Omental fat pad (tissue), 3 donors: ENCODE measurements at regions not wholly inside any gene's neighbourhood (a gene's known extent, or its start where the extent isn't known, plus 50 kb on each side); places are given as distances from the start of the nearest gene placed in this dataset.
"Not testable (repeated sequence)": the region's sequence is repeated elsewhere in the genome, so short reads cannot be mapped to it uniquely, and the experiment has no call there.

ENCODE experiments used
- ATAC-seq: fragments of 150-250 bp; one replicate; pipeline ENCODE4 v1.9.1; 2016; ENCODE audit warnings: mild to moderate bottlenecking, moderate library complexity; ENCODE audit not compliant: low FRiP score
- DNase-seq: peaks from one replicate; pipeline ENCODE4 v3.0.0-alpha.2; 2019; ENCODE audit warnings: low spot score
- TF ChIP-seq, protein P1 (sequence below), 3 donors: fragments of 450-650 bp; IDR thresholded peaks; one replicate each; pipeline ENCODE4 v1.5.1; 2016 to 2017; ENCODE audit warnings: antibody characterized with exemption in 3 of 3, mild to moderate bottlenecking in 3 of 3, moderate library complexity in 2 of 3

DNA sequence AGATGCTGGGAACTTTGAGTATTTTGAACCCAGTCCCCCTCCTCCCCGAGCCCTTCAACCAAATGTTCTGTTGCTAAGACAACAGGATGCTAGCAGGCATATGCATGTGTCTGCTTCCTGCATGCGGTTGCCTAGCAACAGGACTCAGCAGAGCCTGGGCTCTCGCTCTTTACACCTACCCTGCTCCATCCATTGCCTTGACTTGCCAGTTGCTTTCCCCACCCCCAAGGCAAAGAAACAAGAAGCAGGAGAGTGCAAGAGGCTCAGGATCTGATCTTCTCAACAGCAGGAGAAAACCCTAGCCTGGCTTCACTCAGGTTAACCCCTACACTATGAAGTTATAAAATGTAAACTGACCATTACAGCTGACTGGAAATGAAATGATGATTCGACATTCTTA lies 393.0 kb downstream of the IGSF11 start:
- TF ChIP-seq, protein P1, sequence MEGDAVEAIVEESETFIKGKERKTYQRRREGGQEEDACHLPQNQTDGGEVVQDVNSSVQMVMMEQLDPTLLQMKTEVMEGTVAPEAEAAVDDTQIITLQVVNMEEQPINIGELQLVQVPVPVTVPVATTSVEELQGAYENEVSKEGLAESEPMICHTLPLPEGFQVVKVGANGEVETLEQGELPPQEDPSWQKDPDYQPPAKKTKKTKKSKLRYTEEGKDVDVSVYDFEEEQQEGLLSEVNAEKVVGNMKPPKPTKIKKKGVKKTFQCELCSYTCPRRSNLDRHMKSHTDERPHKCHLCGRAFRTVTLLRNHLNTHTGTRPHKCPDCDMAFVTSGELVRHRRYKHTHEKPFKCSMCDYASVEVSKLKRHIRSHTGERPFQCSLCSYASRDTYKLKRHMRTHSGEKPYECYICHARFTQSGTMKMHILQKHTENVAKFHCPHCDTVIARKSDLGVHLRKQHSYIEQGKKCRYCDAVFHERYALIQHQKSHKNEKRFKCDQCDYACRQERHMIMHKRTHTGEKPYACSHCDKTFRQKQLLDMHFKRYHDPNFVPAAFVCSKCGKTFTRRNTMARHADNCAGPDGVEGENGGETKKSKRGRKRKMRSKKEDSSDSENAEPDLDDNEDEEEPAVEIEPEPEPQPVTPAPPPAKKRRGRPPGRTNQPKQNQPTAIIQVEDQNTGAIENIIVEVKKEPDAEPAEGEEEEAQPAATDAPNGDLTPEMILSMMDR (IDR thresholded peaks at IDR 0.05), result no peak
- no peak for ATAC-seq
- no peak for DNase-seq

DNA sequence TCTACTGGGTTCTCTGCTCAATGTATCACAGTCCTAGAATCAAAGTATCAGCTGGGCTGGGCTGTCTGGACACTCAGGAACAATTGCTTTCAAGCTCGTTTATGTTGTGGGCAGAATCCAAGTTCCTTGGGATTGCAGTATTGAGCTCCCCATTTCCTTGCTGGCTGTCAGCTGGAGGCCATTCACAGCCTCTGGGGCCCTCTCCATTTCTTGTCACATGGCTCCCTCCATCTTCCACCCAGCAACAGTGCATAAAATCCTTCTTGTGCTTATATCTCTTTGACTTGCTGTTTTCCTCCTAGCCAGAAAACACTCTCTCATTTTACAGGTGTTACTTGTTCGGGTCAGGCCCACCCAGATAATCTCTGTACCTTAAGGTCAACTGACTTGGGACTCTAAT lies 363.5 kb downstream of the IGSF11 start:
- TF ChIP-seq, protein P1 (IDR thresholded peaks at IDR 0.05), result no peak
- ATAC-seq, result no peak
- no peak for DNase-seq

DNA sequence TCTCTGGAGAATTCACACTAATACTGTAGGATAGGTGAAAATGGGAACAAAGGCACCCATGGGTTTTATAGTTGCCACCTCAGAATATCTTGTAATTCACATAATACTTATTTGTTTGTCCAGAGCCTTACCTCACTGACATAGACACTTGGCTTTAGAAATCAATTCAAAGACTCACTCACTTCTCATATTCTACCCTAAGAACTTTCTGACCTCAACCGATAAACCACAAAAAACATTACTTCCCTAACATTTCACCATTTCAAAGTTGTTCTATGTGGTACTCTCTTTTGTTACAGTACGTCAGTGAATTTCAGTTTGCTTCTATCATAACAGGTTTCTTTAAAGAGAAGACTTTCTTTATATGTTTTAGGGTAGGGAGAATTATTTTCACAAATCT lies 359.3 kb downstream of the IGSF11 start:
- no peak for ATAC-seq
- DNase-seq, result no peak
- TF ChIP-seq, protein P1 (IDR thresholded peaks at IDR 0.05), result no peak

DNA sequence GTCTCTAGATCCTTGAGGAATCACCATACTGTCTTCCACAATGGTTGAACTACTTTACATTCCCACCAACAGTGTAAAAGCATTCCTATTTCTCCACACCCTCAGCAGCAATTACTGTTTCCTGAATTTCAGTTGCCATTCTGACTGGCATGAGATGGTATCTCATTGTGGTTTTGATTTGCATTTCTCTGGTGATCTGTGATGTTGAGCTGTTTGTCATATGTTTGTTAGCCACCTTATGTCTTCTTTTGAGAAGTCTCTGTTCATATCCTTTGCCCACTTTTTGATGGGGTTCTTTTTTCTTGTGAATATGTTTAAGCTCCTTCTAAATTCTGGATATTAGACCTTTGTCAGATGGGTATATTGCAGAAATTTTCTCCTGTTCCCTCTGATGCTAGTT lies 356.0 kb downstream of the IGSF11 start:
- ATAC-seq, DNase-seq: not testable (repeated sequence)

DNA sequence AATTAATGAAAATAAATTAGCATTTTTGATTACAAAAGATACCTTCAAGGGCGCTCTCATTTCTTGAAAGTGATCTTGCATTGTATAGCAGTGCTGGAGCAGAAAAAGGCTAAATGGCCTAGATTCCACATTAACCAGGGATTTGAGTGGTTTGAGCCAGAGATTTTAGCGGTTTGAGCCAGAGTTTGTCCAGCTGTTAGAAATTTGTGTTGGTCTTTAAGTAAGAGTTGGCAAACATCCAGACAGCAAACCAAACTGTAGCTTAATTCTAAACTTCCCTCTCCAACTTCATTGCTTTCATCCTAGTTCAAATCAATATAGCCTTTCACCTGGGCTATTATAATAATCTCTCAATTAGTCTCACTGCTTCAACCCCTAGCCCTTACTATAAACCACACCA lies 351.7 kb downstream of the IGSF11 start:
- DNase-seq, result no peak
- ATAC-seq, result no peak
- TF ChIP-seq, protein P1 (IDR thresholded peaks at IDR 0.05), result no peak

DNA sequence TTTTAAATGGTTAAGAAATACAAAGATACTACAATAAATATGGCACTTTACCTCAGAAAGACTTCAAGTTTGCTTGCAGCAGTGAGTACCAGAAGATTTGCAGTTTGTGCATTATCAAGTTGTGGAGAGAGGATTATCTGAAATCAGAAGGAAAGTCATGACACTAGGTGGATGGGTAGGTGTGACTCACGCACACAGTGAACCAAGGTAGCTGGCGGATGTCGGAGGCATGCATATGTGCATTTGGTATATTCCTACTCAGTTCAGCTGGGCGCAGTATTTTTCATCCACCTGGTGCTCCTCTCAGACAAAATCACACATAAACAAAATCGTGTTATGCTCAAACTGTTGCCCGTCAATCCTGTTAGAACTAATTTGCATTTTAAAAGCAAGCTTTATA lies 351.0 kb downstream of the IGSF11 start:
- no peak for ATAC-seq
- DNase-seq, result no peak
- TF ChIP-seq, protein P1 (IDR thresholded peaks at IDR 0.05), result no peak

DNA sequence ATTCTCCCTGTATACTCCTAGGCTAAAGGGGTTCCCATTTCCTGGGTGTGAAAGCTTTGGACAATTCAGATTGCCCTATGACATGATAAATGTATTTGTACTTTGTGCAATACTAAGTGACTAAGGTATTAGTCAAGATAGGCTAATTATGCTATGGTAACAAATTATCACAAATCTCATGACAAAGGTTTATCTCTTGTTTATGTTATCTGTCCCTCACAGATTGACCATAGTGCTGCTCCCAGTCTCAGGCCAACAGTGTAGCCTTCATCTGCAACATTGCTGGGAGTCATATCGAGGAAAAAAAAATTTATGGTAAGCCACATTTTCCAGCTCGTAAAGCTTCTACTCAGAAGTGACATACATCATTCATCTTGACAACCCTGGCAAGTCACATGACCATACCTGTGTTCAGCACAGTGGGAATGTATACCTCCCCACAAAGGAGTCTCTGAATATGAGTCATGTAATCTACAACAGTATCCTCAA lies 346.2 kb downstream of the IGSF11 start:
- ATAC-seq, result no peak
- TF ChIP-seq, protein P1 (IDR thresholded peaks at IDR 0.05), result no peak

DNA sequence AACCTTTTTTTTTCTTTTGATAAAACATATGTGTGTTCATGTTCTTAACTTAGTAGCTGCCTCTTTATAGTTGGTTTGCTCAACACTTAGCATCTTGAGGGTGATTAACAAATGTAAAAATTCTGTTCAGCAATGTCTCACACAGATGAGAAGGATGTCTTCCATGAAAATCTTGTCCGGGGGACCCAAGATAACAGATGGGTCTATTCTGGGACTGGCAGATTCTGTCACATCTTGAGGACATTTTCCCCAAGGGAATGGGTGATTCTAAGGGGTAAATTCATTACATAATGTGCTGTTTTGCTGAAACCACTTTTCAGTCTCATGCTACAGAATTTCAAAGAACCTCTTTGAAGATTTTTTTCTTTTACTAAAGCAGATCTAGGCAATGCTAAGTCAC lies 342.2 kb downstream of the IGSF11 start:
- DNase-seq (no peak), ATAC-seq (no peak)
- TF ChIP-seq, protein P1 (IDR thresholded peaks at IDR 0.05), result no peak

More for the DNA sequence above, 346.2 kb downstream of the IGSF11 start:
- DNase-seq, result no peak
